ENCODE measurements at regions not wholly inside any gene's neighbourhood (a gene's known extent, or its start where the extent isn't known, plus 50 kb on each side); places are given as distances from the start of the nearest gene placed in this dataset.

- ATAC-seq (no peak), DNase-seq (ENCODE audit: missing footprints) (no peak)
- intact Hi-C loops (cut with DNase I), result no loop called here
These were observed 56.1 kb downstream of the BTG1 start for GRCh38 chr12:92089559-92089958.

GRCh38 chr12:92088805-92089204 lies 56.8 kb downstream of the BTG1 start:
- DNase-seq (ENCODE audit: missing footprints) (no peak), ATAC-seq (no peak)
- intact Hi-C loops (cut with DNase I), result no loop called here

- ATAC-seq (no peak), DNase-seq (ENCODE audit: missing footprints) (no peak)
- intact Hi-C loops (cut with DNase I), result no loop called here
These were observed 60.0 kb downstream of the BTG1 start for GRCh38 chr12:92085736-92086040.

GRCh38 chr12:92085040-92085735 lies 60.5 kb downstream of the BTG1 start:
- no peak for DNase-seq (ENCODE audit: missing footprints)
- intact Hi-C loops (cut with DNase I), result no loop called here

GRCh38 chr12:92080911-92081285 lies 64.7 kb downstream of the BTG1 start:
- ATAC-seq, result no peak
- no peak for DNase-seq (ENCODE audit: missing footprints)
- intact Hi-C loops (cut with DNase I), result no loop called here

More at GRCh38 chr12:92085040-92085735, 60.5 kb downstream of the BTG1 start:
- no peak for ATAC-seq

GRCh38 chr12:92079054-92079385 lies 66.6 kb downstream of the BTG1 start:
- no peak for DNase-seq (ENCODE audit: missing footprints)
- intact Hi-C loops (cut with DNase I), result loop anchor here (5.0 kb wide), 1 partner anchor 58 kb away; no protein-coding TSS in a partner anchor
- ATAC-seq, result no peak

GRCh38 chr12:92078167-92079053 lies 67.2 kb downstream of the BTG1 start:
- intact Hi-C loops (cut with DNase I), result loop anchor here (5.0 kb wide), 1 partner anchor 59 kb away; no protein-coding TSS in a partner anchor
- peak; percentile 69 for ATAC-seq
- DNase-seq (ENCODE audit: missing footprints), result no peak

- DNase-seq (ENCODE audit: missing footprints) (no peak), ATAC-seq (no peak)
- intact Hi-C loops (cut with DNase I), result loop anchor here (5.0 kb wide), 1 partner anchor 60 kb away; no protein-coding TSS in a partner anchor
These were observed 68.1 kb downstream of the BTG1 start for GRCh38 chr12:92077530-92077929.

- intact Hi-C loops (cut with DNase I), result loop anchor here (5.0 kb wide), 1 partner anchor 61 kb away; no protein-coding TSS in a partner anchor
- ATAC-seq, result no peak
- DNase-seq (ENCODE audit: missing footprints), result no peak
These were observed 69.5 kb downstream of the BTG1 start for GRCh38 chr12:92076101-92076500.

GRCh38 chr12:92075425-92075914 lies 70.2 kb downstream of the BTG1 start:
- ATAC-seq, result peak; percentile 14
- intact Hi-C loops (cut with DNase I), result loop anchor here (5.0 kb wide), 1 partner anchor 62 kb away; no protein-coding TSS in a partner anchor

GRCh38 chr12:92074889-92075288 lies 70.8 kb downstream of the BTG1 start:
- ATAC-seq, result no peak
- intact Hi-C loops (cut with DNase I), result loop anchor here (5.0 kb wide), 1 partner anchor 62 kb away; no protein-coding TSS in a partner anchor
- DNase-seq (ENCODE audit: missing footprints), result no peak

More at GRCh38 chr12:92075425-92075914, 70.2 kb downstream of the BTG1 start:
- no peak for DNase-seq (ENCODE audit: missing footprints)

GRCh38 chr12:92073094-92073493 lies 72.6 kb downstream of the BTG1 start:
- intact Hi-C loops (cut with DNase I), result no loop called here
- no peak for ATAC-seq
- no peak for DNase-seq (ENCODE audit: missing footprints)

GRCh38 chr12:92072112-92072511 lies 73.5 kb downstream of the BTG1 start:
- intact Hi-C loops (cut with DNase I), result no loop called here
- no peak for DNase-seq (ENCODE audit: missing footprints)
- no peak for ATAC-seq

GRCh38 chr12:92070864-92071445 lies 74.7 kb downstream of the BTG1 start:
- no peak for ATAC-seq
- no peak for DNase-seq (ENCODE audit: missing footprints)
- intact Hi-C loops (cut with DNase I), result no loop called here

GRCh38 chr12:92070054-92070863 lies 75.4 kb downstream of the BTG1 start:
- ATAC-seq (no peak), DNase-seq (ENCODE audit: missing footprints) (no peak)
- intact Hi-C loops (cut with DNase I), result no loop called here

- intact Hi-C loops (cut with DNase I), result no loop called here
These were observed 77.2 kb downstream of the BTG1 start for GRCh38 chr12:92068459-92068858.

GRCh38 chr12:92065639-92066038 lies 80.0 kb downstream of the BTG1 start:
- ATAC-seq (no peak), DNase-seq (ENCODE audit: missing footprints) (no peak)
- intact Hi-C loops (cut with DNase I), result no loop called here

More at GRCh38 chr12:92068459-92068858, 77.2 kb downstream of the BTG1 start:
- DNase-seq (ENCODE audit: missing footprints) (no peak), ATAC-seq (no peak)

- DNase-seq (ENCODE audit: missing footprints) (no peak), ATAC-seq (no peak)
- intact Hi-C loops (cut with DNase I), result no loop called here
These were observed 80.6 kb downstream of the BTG1 start for GRCh38 chr12:92065018-92065499.
